ENCODE measurements at regions not wholly inside any gene's neighbourhood (a gene's known extent, or its start where the extent isn't known, plus 50 kb on each side); places are given as distances from the start of the nearest gene placed in this dataset.
"Not testable (repeated sequence)": the region's sequence is repeated elsewhere in the genome, so short reads cannot be mapped to it uniquely, and the experiment has no call there.

DNA sequence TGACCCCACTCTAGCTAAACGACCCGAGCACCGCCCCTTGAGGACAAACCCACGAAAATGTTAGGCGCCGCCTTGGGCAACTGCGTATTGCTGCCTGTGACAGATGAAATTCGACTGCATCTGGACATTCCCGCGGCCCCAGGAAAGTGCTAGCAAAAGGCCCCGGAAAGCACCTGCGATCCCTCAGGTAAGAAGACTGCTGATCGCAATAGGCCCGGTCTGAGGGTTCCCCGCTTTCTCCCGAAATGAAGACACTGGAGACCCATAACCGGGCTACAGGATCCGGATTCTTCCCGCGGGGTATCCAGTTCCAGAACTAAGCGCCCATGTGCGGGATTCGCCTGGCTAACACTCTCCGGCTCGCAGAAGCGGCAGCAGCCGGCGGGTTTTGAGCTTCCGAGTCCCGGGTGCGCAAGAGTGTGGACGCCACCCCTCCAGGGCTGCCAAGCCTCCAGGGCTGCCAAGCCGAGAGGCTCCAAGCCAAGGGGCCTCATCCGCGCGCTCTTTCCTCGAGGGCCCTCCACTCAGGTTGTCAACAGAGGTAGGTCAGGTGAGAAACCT lies 157.9 kb upstream of the NBPF11 start:
- DNase-seq, result no peak

DNA sequence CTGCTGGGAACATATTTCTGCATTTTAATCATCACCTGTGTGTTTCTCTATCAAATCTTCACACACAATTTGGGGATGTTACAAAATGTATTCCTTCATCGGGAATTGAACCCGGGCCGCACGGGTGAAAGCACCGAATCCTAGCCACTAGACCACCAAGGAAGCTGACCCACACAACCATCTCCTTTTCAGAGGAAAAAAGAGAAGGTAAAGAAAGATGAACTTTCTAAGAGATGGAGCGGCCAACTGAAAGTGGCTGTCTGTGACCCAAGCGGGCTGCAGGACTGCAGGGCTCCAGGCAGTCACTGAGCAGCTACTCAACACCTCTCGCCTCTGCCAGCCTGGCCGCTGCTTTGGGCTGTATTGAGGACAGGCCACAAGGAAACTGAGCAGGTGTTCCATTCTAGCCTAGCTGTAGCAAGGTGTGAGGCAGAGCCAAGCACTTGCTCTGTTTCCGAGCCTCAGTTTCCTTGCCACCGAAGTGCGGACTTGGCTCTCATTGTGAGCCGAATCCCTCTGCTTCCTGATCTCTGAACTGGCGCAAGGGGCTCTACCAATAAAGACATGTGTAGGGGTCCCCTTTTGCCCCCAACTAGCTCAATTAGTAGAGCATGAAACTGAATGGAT lies 156.9 kb upstream of the NBPF11 start:
- DNase-seq, result no peak

DNA sequence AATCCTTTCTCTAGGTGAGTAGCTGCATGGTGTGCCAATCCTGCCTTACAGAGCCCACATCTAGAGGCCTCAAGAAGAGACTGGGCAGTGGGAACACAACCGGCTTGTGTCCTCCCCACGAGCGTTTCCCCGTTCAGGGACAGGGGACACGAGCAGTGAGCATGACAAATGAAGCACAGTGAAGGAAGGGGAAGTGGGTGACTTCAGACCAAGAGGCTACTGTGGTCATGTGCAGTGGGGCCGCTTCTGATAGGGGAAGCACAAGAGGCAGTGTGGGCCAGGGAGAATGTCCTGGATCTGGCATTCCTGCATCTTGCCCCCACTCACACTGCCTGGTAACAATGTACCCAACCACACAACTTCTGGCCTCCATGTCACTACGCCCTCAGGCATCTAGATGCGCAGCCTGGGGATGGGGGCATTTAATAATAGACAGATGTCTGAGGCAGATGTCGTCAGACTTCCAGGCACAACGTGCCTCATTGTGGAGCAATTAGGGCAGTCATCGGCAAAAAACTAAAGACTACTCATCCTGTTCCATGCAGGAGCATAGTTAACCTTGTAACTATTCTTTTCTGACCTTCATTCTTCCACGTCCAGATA lies 155.6 kb upstream of the NBPF11 start:
- no peak for DNase-seq

DNA sequence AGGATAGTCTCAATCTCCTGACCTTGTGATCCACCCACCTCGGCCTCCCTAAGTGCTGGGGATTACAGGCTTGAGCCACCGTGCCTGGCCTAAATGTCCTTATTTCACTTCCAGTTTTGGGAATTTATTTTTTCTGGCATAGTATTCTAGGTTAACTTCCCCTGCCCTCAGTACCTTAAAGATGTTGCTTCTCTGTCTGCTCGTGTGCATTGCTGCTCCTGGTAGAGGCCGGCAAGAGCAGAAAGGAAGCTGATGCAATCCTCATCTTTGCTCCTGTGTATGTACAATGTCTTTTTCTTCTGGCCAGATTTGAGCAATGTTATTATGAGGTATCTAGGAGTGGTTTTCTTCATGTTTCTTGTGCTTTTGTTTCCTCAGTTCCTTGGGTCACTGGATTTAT lies 152.9 kb upstream of the NBPF11 start:
- not testable (repeated sequence) for DNase-seq

DNA sequence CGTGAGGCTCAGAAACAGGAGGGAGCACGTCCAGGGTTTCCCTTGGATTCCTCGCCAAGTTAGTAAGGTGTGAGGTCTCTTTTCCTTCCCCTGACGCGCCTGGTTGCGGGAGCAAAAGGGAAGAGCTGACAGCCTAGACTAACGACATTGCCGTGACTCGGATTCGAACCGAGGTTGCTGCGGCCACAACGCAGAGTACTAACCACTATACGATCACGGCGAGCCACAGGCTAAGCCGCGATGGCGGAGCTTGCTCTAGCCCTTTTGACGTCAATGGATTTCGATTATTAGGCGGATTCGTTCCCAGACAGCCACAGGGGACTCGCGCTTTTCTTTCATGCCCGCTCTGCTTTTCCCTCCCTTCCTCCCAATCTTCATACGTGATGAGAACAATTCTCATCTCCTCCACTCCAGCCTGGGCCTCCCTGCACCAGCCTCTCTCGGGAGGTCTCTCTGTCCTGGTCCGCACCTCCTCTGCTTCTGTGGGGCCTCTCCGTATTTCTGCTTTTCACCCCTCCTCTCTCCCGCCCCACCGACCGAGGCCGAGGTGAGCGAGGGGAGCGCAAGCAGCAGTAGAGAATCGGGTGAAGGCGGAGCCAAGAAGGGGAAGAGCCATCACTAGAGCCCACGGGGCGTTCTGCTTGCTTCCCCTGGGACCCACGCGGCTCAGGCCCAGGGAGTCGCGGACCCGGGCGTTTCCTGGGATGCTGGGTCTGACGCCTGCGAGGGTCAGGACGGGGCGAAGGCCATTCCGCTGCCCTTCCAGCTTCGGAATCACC lies 150.7 kb upstream of the NBPF11 start:
- DNase-seq, result not testable (repeated sequence)

DNA sequence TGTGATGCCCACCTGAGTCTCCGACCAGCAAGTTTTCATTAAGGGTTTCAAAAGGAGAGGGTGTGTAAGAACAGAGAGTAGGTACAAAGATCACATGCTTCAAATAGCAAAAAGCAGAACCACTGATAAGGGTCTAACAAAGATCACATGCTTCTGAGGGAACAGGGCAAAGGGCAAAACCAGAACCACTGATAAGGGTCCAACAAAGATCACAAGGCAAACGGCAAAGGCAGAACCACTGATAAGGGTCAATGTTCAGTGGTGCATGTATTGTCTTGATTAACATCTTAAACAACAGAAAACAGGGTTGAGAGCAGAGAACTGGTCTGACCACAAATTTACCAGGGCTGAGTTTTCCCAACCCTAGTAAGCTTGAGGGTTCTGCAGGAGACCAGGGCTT lies 145.8 kb upstream of the NBPF11 start:
- DNase-seq, result not testable (repeated sequence)

DNA sequence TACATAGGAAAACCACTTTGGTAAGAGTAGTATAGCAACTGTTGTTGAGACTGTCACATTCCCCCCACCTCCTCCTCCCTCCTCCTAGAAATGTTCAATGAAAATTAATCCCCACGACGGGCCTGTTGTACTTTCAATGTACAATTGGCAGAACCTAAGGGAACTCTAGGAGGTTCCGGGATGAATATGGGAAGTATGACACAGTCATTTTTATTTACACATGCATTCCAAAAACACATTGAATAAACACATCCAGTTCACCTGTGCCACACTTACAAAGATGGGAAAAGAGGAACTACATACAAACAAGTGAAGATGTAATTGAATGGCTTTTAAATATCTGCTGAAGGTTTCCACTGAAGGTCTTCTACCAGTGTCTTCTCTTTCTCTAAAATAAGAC lies 144.4 kb upstream of the NBPF11 start:
- DNase-seq, result no peak

DNA sequence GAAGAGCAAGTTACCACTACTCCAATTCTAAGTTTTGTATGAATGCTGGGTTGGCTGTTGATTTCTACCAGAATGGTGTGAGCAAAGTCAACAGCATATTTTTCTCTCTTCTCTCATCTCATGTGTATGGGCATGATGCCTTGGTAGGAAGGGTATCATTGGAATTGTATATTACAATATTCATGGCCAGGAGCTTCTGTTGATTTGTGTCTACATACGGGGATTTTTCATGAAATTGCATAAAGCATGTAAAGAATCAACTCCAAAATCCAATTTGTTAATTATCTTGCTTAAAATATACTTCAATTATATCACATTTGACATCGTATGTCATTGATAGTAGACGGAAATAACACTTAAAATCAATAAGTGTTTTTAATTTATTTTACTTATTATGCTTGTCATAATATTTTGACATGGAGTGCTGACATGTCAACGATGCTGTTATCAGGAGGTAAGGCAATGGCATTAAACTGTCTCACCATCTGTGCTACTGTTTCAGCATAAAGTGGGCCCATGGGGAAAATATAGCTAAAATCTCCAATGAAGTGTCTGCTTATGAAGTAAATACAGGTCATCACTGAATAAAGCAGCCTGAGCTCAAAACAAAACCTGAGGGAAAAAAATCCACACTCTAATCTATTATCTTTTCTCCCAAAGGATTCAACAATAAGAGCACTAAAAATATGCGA lies 142.2 kb upstream of the NBPF11 start:
- DNase-seq, result no peak

DNA sequence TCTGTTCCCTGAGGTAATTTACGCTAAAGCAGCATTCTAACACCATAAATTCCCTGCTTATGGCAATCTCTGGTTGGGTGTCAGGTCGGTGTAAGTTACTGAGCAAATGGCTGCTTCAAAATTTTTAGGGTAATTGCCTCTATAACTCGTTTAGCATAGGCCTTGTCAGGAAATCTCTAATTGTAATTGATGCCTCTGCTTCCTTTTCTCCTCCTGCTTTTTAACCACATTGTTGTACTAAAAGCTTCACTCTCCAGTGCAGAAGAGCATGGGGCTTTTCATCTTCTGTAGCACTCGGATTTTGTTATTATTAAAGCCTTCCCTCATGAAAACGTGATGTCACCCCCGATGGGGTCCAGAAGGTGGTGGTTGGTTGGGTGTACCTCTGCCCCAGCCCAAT lies 141.6 kb upstream of the NBPF11 start:
- no peak for DNase-seq

DNA sequence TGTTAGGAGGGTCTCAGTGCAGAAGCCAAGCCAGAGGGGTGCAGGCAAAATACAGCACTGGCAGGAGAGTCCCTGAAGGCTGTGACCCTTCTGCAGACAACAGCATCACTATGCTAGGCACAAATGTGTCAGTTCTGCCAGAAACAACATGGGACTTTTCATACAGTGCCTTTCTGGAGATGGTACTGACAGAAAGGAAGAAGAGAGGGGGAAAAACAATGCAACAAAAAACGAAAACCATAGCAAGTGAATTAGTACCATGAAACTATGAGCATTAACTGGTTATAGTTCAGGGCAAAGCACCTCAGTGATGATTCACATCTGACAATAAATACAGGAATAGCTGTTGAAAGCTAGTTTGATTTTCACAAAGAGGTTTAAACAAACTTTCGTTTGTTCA lies 140.8 kb upstream of the NBPF11 start:
- DNase-seq, result no peak

DNA sequence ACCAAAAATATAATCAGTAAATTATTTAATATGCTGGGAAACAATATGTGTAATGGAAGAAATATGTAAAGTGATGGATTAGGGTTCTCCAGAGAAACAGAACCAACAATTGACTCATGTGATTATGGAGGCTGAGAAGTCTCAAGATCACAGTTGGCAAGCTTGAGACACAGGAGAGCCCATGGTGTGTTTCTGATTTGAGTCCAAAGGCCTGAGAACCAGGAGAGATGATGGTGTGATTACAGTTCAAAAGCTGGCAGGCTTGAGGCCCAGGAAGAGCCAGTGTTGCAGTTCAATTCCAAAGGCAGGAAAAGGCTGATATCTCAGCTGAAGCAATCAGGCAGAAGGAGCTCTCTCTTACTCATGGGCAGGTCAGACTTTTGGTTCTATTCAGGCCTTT lies 138.8 kb upstream of the NBPF11 start:
- DNase-seq, result no peak

DNA sequence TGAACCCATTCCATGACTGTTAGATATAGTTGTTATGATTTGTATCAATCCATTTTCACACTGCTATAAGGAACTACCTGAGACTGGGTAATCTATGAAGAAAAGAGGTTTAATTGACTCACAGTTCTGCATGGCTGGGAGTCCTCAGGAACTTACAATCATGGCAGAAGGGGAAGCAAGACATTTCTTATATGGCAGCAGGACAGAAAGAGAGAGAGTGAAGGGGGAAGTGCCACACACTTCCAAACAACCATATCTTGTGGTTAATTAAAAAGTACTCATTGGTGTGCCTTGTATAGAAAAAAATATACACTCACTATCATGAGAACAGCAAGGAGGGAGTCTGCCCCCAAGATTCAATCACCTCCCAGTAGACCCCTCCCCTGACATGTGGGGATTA lies 137.6 kb upstream of the NBPF11 start:
- DNase-seq, result no peak

DNA sequence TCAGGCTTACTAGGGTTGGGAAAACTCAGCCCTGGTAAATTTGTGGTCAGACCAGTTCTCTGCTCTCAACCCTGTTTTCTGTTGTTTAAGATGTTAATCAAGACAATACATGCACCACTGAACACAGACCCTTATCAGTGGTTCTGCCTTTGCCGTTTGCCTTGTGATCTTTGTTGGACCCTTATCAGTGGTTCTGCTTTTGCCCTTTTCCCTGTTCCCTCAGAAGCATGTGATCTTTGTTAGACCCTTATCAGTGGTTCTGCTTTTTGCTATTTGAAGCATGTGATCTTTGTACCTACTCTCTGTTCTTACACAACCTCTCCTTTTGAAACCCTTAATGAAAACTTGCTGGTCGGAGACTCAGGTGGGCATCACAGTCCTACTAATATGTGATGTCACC lies 133.9 kb upstream of the NBPF11 start:
- not testable (repeated sequence) for DNase-seq

DNA sequence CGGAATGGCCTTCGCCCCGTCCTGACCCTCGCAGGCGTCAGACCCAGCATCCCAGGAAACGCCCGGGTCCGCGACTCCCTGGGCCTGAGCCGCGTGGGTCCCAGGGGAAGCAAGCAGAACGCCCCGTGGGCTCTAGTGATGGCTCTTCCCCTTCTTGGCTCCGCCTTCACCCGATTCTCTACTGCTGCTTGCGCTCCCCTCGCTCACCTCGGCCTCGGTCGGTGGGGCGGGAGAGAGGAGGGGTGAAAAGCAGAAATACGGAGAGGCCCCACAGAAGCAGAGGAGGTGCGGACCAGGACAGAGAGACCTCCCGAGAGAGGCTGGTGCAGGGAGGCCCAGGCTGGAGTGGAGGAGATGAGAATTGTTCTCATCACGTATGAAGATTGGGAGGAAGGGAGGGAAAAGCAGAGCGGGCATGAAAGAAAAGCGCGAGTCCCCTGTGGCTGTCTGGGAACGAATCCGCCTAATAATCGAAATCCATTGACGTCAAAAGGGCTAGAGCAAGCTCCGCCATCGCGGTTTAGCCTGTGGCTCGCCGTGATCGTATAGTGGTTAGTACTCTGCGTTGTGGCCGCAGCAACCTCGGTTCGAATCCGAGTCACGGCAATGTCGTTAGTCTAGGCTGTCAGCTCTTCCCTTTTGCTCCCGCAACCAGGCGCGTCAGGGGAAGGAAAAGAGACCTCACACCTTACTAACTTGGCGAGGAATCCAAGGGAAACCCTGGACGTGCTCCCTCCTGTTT lies 128.9 kb upstream of the NBPF11 start:
- DNase-seq, result not testable (repeated sequence)

DNA sequence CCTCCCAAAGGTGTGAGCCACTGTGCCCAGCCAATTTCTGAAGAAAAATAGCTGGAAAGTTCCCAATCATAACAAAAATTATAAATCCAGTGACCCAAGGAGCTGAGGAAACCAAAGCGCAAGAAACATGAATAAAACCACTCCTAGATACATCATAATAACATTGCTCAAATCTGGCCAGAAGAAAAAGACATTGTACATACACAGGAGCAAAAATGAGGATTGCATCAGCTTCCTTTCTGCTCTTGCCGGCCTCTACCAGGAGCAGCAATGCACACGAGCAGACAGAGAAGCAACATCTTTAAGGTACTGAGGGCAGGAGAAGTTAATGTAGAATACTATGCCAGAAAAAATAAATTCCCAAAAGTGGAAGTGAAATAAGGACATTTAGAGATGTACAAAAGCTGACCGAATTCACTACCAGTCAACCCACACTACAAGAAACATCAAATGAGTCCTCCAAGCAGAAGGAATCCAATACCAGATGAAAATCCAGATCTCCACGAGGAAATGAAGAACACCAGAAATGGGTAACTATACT lies 127.0 kb upstream of the NBPF11 start:
- not testable (repeated sequence) for DNase-seq

DNA sequence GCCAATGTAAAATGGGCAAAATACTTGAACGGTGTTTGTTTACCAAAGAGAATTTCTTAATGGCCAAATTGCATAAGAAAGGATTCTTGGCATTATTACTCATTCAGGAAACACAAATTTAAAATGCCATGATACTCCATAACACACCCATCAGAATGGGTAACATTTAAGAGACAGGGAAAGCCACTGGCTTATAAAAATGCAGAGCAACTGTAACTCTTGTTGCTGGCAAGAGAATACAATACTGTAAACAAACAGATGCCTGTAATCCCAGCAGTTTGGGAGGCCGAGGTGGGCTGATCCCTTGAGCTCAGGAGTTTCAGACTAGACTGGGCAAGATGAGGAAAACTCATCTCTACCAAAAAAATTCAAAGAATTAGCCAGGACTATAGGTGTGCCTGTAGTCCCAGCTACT lies 125.8 kb upstream of the NBPF11 start:
- not testable (repeated sequence) for DNase-seq

DNA sequence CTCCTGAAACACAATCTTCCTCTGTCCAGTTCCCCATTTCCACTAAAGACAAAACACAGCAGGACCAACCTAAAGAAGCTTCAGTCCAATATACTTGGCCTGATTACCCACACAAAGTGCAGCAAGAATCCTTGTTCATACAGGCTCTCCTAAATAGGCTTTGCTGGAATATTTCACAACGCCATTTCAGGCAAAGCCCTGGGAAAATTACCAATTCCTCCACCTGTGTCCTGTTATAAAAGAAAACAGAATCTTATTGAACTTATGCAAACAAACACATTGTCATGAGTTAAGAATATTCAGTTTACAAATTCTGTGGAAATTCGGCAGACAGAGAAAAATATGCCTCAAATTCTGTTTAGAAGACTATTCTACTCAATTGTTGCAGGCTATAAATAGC lies 115.0 kb upstream of the NBPF11 start:
- DNase-seq, result not testable (repeated sequence)

DNA sequence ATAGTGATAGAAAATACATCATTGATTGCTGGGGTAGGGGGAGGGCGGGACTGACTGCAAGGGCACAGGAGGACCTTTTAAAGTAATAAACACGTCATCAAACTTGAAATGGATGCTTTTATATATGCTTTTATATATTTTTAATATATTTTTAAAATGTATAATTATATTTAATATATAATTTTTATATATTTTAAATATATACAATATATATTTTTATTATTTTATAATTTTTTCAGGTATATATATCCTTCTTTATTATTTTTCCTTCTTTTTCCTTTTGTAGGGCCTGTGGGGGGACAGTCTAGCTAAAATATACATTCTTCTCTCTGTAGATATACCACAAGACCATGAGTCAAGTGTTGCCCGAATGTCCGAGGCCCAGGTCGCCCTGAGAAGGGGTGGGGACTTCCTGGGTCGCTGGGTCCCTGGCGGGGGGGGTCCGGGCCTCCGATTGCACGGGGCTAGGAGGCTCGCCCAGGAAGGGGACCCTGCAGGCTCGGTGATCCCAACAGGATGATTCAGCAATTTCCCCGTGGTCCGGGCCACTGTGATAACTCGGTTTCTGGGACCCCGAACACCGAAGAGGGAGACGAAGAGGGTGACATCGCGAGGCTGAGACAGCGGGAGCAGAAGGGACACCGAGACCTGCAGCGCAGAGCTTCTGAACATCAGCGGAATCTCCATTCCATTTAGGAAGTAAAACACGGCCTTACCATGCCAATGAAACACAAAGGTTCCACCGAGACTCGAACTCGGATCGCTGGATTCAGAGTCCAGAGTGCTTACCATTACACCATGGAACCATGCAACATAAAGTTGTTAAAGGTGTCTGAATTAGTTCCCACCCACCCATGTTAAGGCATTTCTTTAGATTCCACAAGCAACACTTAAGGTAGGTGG lies 112.5 kb upstream of the NBPF11 start:
- DNase-seq, result no peak

DNA sequence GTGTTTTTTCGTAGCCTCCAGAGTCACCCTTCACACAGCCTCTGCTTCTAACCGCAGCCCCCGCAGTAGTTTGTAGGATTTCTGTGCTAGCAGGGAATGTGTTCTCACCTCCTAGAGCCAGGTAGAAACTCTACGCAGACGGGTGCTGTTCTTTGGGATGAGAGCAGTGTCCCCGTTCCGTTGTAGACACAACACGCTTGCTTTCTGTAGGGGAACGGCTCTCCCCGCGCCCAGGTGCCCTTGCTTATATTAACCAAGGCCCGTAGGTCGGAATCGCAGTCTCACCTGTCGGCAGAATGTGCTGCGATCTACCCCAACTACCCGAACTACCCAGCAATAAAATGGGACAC lies 111.8 kb upstream of the NBPF11 start:
- DNase-seq, result no peak

DNA sequence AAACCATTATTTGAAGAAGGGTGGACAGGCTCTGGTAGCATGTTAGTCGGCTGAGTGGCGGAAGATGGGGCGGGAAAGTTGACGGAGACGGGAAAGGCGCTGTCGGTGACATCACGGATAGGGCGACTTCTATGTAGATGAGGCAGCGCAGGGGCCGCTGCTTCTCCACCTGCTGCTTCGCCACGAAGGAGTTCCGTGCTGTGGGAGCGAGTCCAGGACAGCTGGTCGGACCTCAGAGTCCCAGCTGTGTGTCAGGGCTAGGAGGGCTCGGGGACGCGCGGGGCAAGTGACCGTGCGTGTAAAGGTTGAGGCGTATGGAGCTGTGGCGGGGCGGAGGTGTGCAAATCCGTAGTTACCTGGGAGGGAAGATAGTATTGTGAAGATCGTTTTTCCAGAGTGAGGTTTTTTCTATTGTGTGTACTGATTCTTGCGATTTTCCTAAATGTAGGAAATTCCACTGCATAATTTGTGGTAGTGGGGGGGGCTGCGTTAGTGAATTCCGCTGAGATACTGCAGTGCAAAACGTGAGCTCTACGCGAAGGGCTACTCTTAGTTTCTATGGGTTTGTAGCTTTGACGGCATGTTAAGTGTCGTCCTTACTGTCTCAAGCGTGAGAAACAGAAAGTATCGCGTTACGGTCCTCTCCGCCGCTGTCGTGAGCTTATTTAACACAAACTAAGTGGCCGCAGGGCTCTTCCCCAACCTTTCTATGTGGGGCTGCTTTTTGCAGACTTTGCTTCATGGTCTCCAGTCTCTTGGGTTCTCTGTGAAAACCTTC lies 111.2 kb upstream of the NBPF11 start:
- DNase-seq, result peak; percentile 75 to 95

Measured in NCI-H1930 (cell line).